ENCODE measurements at regions not wholly inside any gene's neighbourhood (a gene's known extent, or its start where the extent isn't known, plus 50 kb on each side); places are given as distances from the start of the nearest gene placed in this dataset.

- no peak for TF ChIP-seq POLR2A (IDR thresholded peaks at IDR 0.05; ENCODE audit: low read depth, low read length)
- no peak for TF ChIP-seq ZNF217 (IDR thresholded peaks at IDR 0.05)
- TF ChIP-seq CTCF (IDR thresholded peaks at IDR 0.05 in 2 of 3, conservative IDR thresholded peaks at IDR 0.05 in 1 of 3; ENCODE audit: control insufficient read depth in 2 of 3, extremely low read depth in 1 of 3, insufficient read depth in 1 of 3, low read depth in 3 of 3, low read length in 3 of 3): no peak
- no peak for TF ChIP-seq BCLAF1 (IDR thresholded peaks at IDR 0.05)
- TF ChIP-seq SUZ12 (IDR thresholded peaks at IDR 0.05; ENCODE audit: unreplicated experiment): no peak
Measured at GRCh38 chr14:65976761-65977404, 509.3 kb upstream of the CCDC196 start.

Data from GM12878 (cell line).